ENCODE measurements at regions not wholly inside any gene's neighbourhood (a gene's known extent, or its start where the extent isn't known, plus 50 kb on each side); places are given as distances from the start of the nearest gene placed in this dataset.

- DNase-seq (ENCODE audit: extremely low read depth in 1 of 11, low read depth in 9 of 11, low spot score in 4 of 11): no peak
These were observed 950.1 kb downstream of the VRK1 start for GRCh38 chr14:97747316-97747715.

- peak in 2 of 11 donors; percentile 10 to 23 for DNase-seq (ENCODE audit: extremely low read depth in 1 of 11, low read depth in 9 of 11, low spot score in 4 of 11)
These were observed 951.4 kb downstream of the VRK1 start for GRCh38 chr14:97748616-97749015.

- DNase-seq (ENCODE audit: extremely low read depth in 1 of 11, low read depth in 9 of 11, low spot score in 4 of 11): no peak
These were observed 960.3 kb downstream of the VRK1 start for GRCh38 chr14:97757491-97757890.

- DNase-seq (ENCODE audit: extremely low read depth in 1 of 11, low read depth in 9 of 11, low spot score in 4 of 11): no peak
These were observed 962.9 kb downstream of the VRK1 start for GRCh38 chr14:97760050-97760449.

GRCh38 chr14:97762386-97762785, 965.2 kb downstream of the VRK1 start:
- no peak for DNase-seq (ENCODE audit: extremely low read depth in 1 of 11, low read depth in 9 of 11, low spot score in 4 of 11)

GRCh38 chr14:97771340-97772045, 974.3 kb downstream of the VRK1 start:
- DNase-seq (ENCODE audit: extremely low read depth in 1 of 11, low read depth in 9 of 11, low spot score in 4 of 11): no peak

- DNase-seq (ENCODE audit: extremely low read depth in 1 of 11, low read depth in 9 of 11, low spot score in 4 of 11): no peak
These were observed 976.4 kb downstream of the VRK1 start for GRCh38 chr14:97773598-97773997.

GRCh38 chr14:97776890-97777558, 979.8 kb downstream of the VRK1 start:
- no peak for DNase-seq (ENCODE audit: extremely low read depth in 1 of 11, low read depth in 9 of 11, low spot score in 4 of 11)

GRCh38 chr14:97777622-97778355, 980.6 kb downstream of the VRK1 start:
- no peak for DNase-seq (ENCODE audit: extremely low read depth in 1 of 11, low read depth in 9 of 11, low spot score in 4 of 11)

- no peak for DNase-seq (ENCODE audit: extremely low read depth in 1 of 11, low read depth in 9 of 11, low spot score in 4 of 11)
These were observed 982.0 kb downstream of the VRK1 start for GRCh38 chr14:97779140-97779539.

- no peak for DNase-seq (ENCODE audit: extremely low read depth in 1 of 11, low read depth in 9 of 11, low spot score in 4 of 11)
These were observed 983.6 kb downstream of the VRK1 start for GRCh38 chr14:97780804-97781203.

- DNase-seq (ENCODE audit: extremely low read depth in 1 of 11, low read depth in 9 of 11, low spot score in 4 of 11): no peak
These were observed 984.8 kb downstream of the VRK1 start for GRCh38 chr14:97781961-97782360.

- no peak for DNase-seq (ENCODE audit: extremely low read depth in 1 of 11, low read depth in 9 of 11, low spot score in 4 of 11)
These were observed 985.8 kb downstream of the VRK1 start for GRCh38 chr14:97782871-97783414.

GRCh38 chr14:97785495-97785894, 988.3 kb downstream of the VRK1 start:
- DNase-seq (ENCODE audit: extremely low read depth in 1 of 11, low read depth in 9 of 11, low spot score in 4 of 11): no peak

- no peak for DNase-seq (ENCODE audit: extremely low read depth in 1 of 11, low read depth in 9 of 11, low spot score in 4 of 11)
These were observed 991.2 kb downstream of the VRK1 start for GRCh38 chr14:97788364-97788763.

GRCh38 chr14:97788846-97789526, 991.8 kb downstream of the VRK1 start:
- no peak for DNase-seq (ENCODE audit: extremely low read depth in 1 of 11, low read depth in 9 of 11, low spot score in 4 of 11)

- no peak for DNase-seq (ENCODE audit: extremely low read depth in 1 of 11, low read depth in 9 of 11, low spot score in 4 of 11)
These were observed 993.9 kb downstream of the VRK1 start for GRCh38 chr14:97791072-97791471.

GRCh38 chr14:97791906-97792305, 994.7 kb downstream of the VRK1 start:
- no peak for DNase-seq (ENCODE audit: extremely low read depth in 1 of 11, low read depth in 9 of 11, low spot score in 4 of 11)

- DNase-seq (ENCODE audit: extremely low read depth in 1 of 11, low read depth in 9 of 11, low spot score in 4 of 11): no peak
These were observed 999.3 kb downstream of the VRK1 start for GRCh38 chr14:97796511-97796910.
